GM21717 (cell line): ENCODE measurements at regions not wholly inside any gene's neighbourhood (a gene's known extent, or its start where the extent isn't known, plus 50 kb on each side); places are given as distances from the start of the nearest gene placed in this dataset.
"Not testable (repeated sequence)": the region's sequence is repeated elsewhere in the genome, so short reads cannot be mapped to it uniquely, and the experiment has no call there.

ENCODE experiments used
- ATAC-seq: cut with Tn5 transposase; IDR thresholded peaks from one replicate; pipeline ENCODE4 v1.9.1; 2021; ENCODE audit warnings: mild to moderate bottlenecking, moderate library complexity; ENCODE audit not compliant: unreplicated experiment

GRCh38 chr18:39188278-39188677, 1622.7 kb upstream of the CELF4 start:
- ATAC-seq, result no peak

GRCh38 chr18:39186008-39186407, 1620.4 kb upstream of the CELF4 start:
- ATAC-seq, result no peak

- no peak for ATAC-seq
Observed at GRCh38 chr18:39184176-39184575, 1618.6 kb upstream of the CELF4 start.

GRCh38 chr18:39178166-39178565, 1612.6 kb upstream of the CELF4 start:
- ATAC-seq, result no peak

- no peak for ATAC-seq
Observed at GRCh38 chr18:39172695-39173421, 1607.3 kb upstream of the CELF4 start.

- ATAC-seq, result no peak
Observed at GRCh38 chr18:39168723-39169122, 1603.1 kb upstream of the CELF4 start.

- ATAC-seq, result no peak
Observed at GRCh38 chr18:39167990-39168389, 1602.4 kb upstream of the CELF4 start.

GRCh38 chr18:39166776-39167175, 1601.2 kb upstream of the CELF4 start:
- ATAC-seq, result no peak

GRCh38 chr18:39162013-39162827, 1596.6 kb upstream of the CELF4 start:
- no peak for ATAC-seq

- no peak for ATAC-seq
Observed at GRCh38 chr18:39149211-39149806, 1583.7 kb upstream of the CELF4 start.

- ATAC-seq, result no peak
Observed at GRCh38 chr18:39134255-39134654, 1568.7 kb upstream of the CELF4 start.

GRCh38 chr18:39127538-39127937, 1561.9 kb upstream of the CELF4 start:
- ATAC-seq, result not testable (repeated sequence)

GRCh38 chr18:39113790-39114189, 1548.2 kb upstream of the CELF4 start:
- no peak for ATAC-seq

- ATAC-seq, result no peak
Observed at GRCh38 chr18:39105104-39105503, 1539.5 kb upstream of the CELF4 start.

- ATAC-seq, result no peak
Observed at GRCh38 chr18:39072970-39073369, 1507.4 kb upstream of the CELF4 start.

GRCh38 chr18:39062426-39062825, 1496.8 kb upstream of the CELF4 start:
- no peak for ATAC-seq

GRCh38 chr18:39058386-39059000, 1492.9 kb upstream of the CELF4 start:
- no peak for ATAC-seq

GRCh38 chr18:39057423-39058064, 1491.9 kb upstream of the CELF4 start:
- ATAC-seq, result no peak

- ATAC-seq, result no peak
Observed at GRCh38 chr18:39053571-39053970, 1488.0 kb upstream of the CELF4 start.

GRCh38 chr18:39051013-39051412, 1485.4 kb upstream of the CELF4 start:
- no peak for ATAC-seq

GRCh38 chr18:39039813-39040212, 1474.2 kb upstream of the CELF4 start:
- no peak for ATAC-seq
